NCI-H446 (cell line): ENCODE measurements at regions not wholly inside any gene's neighbourhood (a gene's known extent, or its start where the extent isn't known, plus 50 kb on each side); places are given as distances from the start of the nearest gene placed in this dataset.

Experiments
- DNase-seq, 2 experiments: peaks; one replicate each; lab custom pipeline; 2025; lab: John Stamatoyannopoulos, UW

DNA sequence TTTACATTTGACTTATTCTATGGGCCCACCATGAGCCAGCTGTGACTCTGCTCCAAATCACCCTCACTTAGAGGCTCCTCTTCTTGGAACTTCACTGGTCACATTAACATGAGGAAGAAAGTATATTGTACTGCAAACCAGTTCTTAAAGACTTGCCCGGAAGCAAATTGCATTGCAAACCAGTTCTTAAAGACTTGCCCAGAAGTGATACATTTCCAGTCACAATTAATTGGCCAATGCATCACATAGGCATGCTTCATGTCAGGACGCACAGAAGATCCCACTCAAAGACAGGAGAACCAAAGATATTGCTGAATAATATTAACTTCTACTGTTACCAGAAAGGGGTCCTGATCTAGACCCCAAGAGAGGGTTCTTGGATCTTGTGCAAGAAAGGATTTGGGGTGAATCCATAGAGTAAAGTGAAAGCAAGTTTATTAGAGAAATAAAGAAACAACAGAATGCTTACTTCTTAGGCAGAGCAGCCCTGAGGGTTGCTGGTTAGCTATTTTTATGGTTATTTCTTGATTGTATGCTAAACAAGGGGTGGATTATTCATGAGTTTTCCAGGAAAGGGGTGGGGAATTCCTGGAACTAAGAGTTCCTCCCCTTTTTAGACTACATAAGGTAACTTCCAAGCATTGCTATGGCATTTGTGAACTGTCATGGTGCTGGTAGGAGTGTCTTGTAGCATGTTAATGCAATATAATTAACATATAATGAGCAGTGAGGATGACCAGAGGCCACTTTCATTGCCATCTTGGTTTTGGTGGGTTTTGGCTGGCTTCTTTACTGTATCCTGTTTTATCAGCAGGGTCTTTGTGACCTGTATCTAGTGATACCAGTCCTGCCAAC lies 54.6 kb upstream of the HCCS start:
- no peak for DNase-seq

DNA sequence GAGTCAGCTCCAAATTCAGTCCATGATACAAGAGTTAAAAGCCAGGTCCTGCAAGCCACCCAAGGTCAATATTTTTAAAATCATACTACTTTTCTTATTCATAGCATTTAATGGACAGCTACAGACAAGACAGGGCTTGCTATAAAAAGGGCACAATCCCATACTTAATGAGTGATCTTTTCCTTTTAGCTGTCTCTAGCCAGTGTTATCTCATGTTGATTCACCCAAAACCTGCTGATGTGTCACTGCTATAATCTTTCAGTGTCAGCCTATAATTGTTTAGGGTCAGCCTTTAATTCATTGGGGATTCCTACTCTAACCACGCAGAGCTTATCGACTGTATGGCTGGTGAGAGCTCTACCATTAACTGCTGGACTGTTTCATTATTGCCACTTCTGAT lies 51.2 kb upstream of the HCCS start:
- no peak for DNase-seq
